Mucosa of descending colon (tissue), 3 donors: ENCODE measurements at regions not wholly inside any gene's neighbourhood (a gene's known extent, or its start where the extent isn't known, plus 50 kb on each side); places are given as distances from the start of the nearest gene placed in this dataset.
"Not testable (repeated sequence)": the region's sequence is repeated elsewhere in the genome, so short reads cannot be mapped to it uniquely, and the experiment has no call there.

Source experiments
- ATAC-seq: fragments of 200-7000 bp; cut with Tn5 transposase; one replicate; pipeline ENCODE4 v1.9.1; 2020; ENCODE audit warnings: mild to moderate bottlenecking, moderate library complexity
- DNase-seq, 3 donors: peaks; one replicate each; pipeline ENCODE4 v3.0.0-alpha.2; 2020
- H3K36me3 ChIP-seq: fragments of 200-600 bp; one replicate; pipeline ENCODE4 v1.8.0; 2021; ENCODE audit warnings: low read depth, mild to moderate bottlenecking
- H3K4me1 ChIP-seq: fragments of 200-600 bp; one replicate; pipeline ENCODE4 v1.8.0; 2021; ENCODE audit warnings: low read depth, mild to moderate bottlenecking
- H3K4me3 ChIP-seq: fragments of 200-600 bp; one replicate; pipeline ENCODE4 v1.8.0; 2021; ENCODE audit warnings: mild to moderate bottlenecking
- H3K9me3 ChIP-seq: fragments of 200-600 bp; one replicate; pipeline ENCODE4 v1.8.0; 2021; ENCODE audit warnings: mild to moderate bottlenecking
- intact Hi-C, 2 donors: fragments of 100-400 bp; cut with DNase I in 1 of 2; cut with micrococcal nuclease in 1 of 2; formaldehyde crosslinking; loops; one replicate each; pipeline versions ENCODE4 v1.11.0 to v1.11.1; 2022; cut with DNase I, micrococcal nuclease
- TF ChIP-seq, protein P1 (sequence below): fragments of 200-600 bp; IDR thresholded peaks from one replicate; pipeline ENCODE4 v1.8.0; 2022; ENCODE audit warnings: antibody characterized with exemption, mild to moderate bottlenecking
- donor health status: DM: no; HTN: no; CAD: no; lungs with moderate emphysema.
- donor health status: DM: no; HTN: no; CAD: no.
- donor health status: DM: no; HTN: yes; CAD: no.

DNA sequence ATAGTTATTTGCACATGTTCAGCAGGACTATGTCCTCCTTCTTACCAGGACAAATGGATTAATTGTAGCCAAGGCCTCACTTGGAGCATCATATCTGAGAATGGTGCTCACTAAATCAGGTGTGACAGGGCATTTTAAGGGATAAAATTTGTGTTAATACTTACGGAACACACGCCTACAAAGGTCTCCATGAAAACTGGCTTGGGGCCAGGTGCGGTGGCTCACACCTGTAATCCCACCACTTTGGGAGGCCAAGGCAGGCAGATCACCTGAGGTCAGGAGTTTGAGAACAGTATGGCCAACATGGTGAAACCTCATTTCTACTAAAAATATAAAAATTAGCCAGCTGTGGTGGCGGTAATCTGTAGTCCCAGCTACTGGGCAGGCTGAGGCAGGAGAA, 75.1 kb upstream of the CAPZB start:
- TF ChIP-seq, protein P1, sequence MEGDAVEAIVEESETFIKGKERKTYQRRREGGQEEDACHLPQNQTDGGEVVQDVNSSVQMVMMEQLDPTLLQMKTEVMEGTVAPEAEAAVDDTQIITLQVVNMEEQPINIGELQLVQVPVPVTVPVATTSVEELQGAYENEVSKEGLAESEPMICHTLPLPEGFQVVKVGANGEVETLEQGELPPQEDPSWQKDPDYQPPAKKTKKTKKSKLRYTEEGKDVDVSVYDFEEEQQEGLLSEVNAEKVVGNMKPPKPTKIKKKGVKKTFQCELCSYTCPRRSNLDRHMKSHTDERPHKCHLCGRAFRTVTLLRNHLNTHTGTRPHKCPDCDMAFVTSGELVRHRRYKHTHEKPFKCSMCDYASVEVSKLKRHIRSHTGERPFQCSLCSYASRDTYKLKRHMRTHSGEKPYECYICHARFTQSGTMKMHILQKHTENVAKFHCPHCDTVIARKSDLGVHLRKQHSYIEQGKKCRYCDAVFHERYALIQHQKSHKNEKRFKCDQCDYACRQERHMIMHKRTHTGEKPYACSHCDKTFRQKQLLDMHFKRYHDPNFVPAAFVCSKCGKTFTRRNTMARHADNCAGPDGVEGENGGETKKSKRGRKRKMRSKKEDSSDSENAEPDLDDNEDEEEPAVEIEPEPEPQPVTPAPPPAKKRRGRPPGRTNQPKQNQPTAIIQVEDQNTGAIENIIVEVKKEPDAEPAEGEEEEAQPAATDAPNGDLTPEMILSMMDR, result no peak
- Histone ChIP-seq H3K4me3 (no peak overlapping the region), H3K36me3 (no peaks in the 10 kb centered on the region), H3K9me3 (no peaks in the 10 kb centered on the region), H3K4me1 (peaks cover 10% of the 10 kb centered on the region)
- intact Hi-C loops, result no loop called here
- no peak for ATAC-seq
- DNase-seq, result no peak

DNA sequence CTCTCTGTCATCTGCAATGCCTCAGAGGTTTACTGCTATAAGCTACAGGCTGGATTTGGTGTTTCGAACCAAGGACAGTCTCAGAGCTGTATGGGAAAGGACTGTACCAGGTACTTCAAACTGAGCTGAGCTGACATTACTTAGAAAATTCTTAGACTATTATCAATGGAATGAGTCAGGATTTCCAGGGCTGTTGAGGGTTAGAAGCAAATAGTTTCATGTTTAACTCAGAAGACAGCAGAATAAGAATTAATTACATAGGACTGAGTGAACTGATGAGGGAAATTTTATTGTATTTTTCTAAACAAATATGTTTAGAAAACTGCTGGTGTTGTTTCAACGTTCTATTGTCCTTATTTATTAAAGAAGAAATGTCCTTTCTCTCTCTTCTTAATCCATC, 74.3 kb upstream of the CAPZB start:
- Histone ChIP-seq H3K4me1 (peaks cover 10% of the 10 kb centered on the region), H3K9me3 (no peaks in the 10 kb centered on the region), H3K36me3 (no peaks in the 10 kb centered on the region), H3K4me3 (no peak overlapping the region)
- intact Hi-C loops, result no loop called here
- DNase-seq (no peak), ATAC-seq (no peak)
- TF ChIP-seq, protein P1, result no peak

DNA sequence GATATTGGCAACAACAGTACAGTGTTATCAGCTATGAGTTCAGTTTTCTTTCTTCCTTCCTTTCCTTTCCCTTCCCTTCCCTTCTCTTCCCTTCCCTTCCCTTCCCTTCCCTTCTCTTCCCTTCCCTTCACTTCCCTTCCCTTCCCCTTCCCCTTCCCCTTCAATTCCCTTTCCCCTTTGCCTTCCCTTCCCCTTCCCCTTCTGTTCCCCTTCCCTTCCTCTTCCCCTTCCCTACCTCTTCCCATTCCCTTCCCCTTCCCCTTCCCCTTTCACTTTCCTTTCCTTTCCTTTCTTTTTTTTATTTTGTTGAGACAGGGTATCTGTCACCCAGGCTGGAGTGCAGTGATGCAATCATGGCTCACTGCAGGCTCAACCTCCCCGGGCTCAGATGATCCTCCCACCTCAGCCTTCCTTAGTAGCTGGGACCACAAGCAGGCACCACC, 72.3 kb upstream of the CAPZB start:
- Histone ChIP-seq H3K36me3 (no peaks in the 10 kb centered on the region), H3K4me3 (no peak overlapping the region), H3K4me1 (no peaks in the 10 kb centered on the region), H3K9me3 (no peaks in the 10 kb centered on the region)
- intact Hi-C loops, result no loop called here
- no peak for ATAC-seq
- TF ChIP-seq, protein P1, result no peak
- no peak for DNase-seq

DNA sequence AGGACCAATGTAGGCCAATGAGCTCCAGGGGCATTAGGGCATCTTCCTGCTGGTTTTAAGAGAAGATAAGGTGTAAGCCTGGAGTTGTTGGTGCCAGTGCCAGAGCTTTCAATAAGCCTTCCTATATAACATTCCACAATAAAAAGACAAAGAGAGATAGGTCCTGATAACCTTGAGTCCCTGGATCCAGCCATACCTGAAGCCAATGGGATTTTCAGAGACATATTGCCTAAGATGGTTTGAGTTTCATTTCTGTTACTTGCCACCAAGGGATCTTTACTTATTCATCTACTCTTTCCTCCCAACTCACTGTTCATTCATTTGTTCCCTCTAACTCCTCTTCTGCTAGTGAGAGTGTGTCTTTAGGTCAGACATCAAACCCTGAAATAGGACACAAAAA, 68.8 kb upstream of the CAPZB start:
- DNase-seq (no peak), ATAC-seq (no peak)
- Histone ChIP-seq H3K9me3 (peaks cover 9% of the 10 kb centered on the region), H3K4me3 (no peak overlapping the region), H3K36me3 (no peaks in the 10 kb centered on the region), H3K4me1 (no peaks in the 10 kb centered on the region)
- intact Hi-C loops, result no loop called here
- TF ChIP-seq, protein P1, result no peak

DNA sequence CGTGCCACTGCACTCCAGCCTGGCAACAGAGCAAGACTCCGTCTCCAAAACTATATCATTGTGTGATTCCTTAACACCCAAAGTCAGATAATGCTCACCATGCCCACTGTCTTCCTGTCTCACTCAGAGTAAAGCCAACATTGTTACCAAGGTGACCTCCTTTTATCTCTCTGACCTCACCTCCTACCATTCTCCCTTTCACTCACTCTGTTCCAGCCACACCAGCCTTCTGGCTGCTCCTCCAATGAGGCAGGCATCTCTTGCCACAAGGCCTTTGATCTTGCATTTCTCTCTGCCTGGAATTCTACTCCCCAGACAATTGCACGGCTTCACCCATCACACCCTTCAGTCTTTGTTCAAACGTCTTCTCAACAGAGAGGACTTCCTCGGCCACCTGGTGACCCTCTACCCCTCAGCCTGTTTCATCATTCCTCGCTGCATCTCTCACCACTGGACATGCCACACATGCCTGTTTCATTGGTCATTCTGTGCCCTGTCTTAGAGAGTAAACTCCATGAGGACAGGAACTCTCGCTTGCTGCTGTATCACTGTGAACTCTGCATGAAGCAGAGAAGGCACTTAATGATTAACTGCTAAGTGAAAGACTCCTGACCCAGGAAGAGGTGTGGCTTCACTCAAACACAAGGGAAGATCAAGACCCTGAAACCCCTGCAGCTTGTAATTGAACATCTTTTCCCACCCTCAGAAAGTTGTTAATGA, 67.1 kb upstream of the CAPZB start:
- ATAC-seq (no peak), DNase-seq (no peak)
- Histone ChIP-seq H3K4me3 (no peak overlapping the region), H3K9me3 (peaks cover 14% of the 10 kb centered on the region), H3K36me3 (no peaks in the 10 kb centered on the region), H3K4me1 (no peaks in the 10 kb centered on the region)
- intact Hi-C loops, result no loop called here
- TF ChIP-seq, protein P1, result no peak

DNA sequence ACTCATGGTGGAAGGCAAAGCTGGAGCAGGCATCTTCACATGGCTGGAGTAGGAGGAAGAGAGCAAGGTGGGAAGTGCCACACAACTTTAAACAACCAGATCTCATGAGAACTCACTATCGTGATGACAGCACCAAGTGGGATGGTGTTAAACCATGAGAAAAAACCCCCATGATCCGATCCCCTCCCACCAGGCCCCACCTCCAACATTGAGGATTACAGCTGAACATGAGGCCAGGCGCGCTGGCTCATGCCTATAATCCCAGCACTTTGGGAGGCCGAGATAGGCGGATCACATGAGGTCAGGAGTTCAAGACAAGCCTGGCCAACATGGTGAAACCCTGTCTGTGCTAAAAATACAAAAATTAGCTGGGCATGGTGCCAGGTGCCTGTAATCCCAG, 66.5 kb upstream of the CAPZB start:
- H3K36me3 ChIP-seq, H3K4me3 ChIP-seq, ATAC-seq, DNase-seq, intact Hi-C loops, H3K4me1 ChIP-seq: not testable (repeated sequence)
- peaks cover 18% of the 10 kb centered on the region for H3K9me3 ChIP-seq

DNA sequence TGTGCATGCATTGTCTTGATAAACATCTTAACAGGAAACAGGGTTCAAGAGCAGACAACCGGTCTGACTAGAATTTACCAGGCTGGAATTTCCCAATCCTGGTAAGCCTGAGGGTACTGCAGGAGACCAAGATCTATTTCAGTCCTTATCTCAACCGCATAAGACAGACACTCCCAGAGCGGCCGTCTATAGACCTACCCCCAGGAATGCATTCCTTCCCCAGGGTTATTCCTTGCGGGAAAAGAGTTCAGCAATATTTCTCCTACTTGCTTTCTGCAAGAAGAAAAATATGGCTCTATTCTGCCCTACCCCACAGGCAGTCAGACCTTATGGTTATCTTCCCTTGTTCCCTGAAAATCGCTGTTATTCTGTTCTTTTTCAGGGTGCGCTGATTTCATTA, 65.1 kb upstream of the CAPZB start:
- DNase-seq, ATAC-seq, H3K4me1 ChIP-seq, H3K36me3 ChIP-seq, H3K4me3 ChIP-seq, intact Hi-C loops: not testable (repeated sequence)
- H3K9me3 ChIP-seq, result peaks cover 18% of the 10 kb centered on the region
